ENCODE measurements at regions not wholly inside any gene's neighbourhood (a gene's known extent, or its start where the extent isn't known, plus 50 kb on each side); places are given as distances from the start of the nearest gene placed in this dataset.

DNA sequence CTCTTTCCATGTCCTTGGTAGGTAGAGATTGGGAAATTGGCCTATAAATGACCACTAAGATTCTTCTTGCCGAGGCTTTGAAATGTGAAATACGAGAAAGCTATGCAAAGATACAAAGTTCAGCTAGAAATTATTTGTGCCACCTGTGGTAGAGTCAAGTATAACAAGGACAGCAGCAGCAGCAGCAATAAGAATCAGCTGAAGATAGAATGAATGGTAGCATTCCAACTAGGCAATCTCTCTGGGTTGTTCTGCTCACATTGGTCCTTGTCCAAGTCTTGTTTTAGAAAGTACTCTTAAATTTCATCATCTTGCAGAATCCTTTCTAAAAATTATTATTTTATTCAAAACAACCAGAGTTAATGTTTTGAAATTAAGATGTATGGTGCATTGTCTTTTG is 67.8 kb upstream of the PCDH10 start:
- no peak for TF ChIP-seq EZH2 (IDR thresholded peaks at IDR 0.05)
- no peak for TF ChIP-seq POLR2AphosphoS5 (IDR thresholded peaks at IDR 0.05; ENCODE audit: borderline replicate concordance, low read depth, low read length)
